ENCODE measurements at regions not wholly inside any gene's neighbourhood (a gene's known extent, or its start where the extent isn't known, plus 50 kb on each side); places are given as distances from the start of the nearest gene placed in this dataset.

- no peak for DNase-seq (ENCODE audit: low read depth)
- no peak for TF ChIP-seq CTCF (IDR thresholded peaks at IDR 0.05; ENCODE audit: insufficient read depth, low read depth, low read length)
- H3K4me3 ChIP-seq (ENCODE audit: low read depth, low read length): no peak overlapping the region
Measured at GRCh38 chr5:91229031-91229727, 153.9 kb downstream of the ARRDC3 start.

DNA sequence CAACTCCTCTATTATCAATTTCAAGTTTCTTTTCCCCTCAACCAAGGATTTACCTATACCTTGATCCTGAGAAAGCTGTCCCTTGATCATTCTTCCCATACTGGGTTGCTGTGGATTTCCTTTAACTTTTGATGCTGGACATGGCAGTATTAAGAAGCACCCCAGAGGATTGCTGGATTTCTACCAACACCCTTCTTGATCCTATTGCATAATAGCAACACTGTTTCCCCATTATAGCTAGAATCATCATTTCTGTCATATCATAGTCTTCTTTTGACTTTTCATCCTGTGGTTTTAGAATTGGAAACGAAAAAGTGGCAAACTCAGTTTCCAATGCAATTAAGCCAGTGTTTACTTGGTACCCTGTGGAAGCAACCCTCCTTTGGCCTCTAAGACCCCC lies 154.9 kb downstream of the ARRDC3 start:
- H3K4me3 ChIP-seq (ENCODE audit: low read depth, low read length): no peak overlapping the region
- no peak for DNase-seq (ENCODE audit: low read depth)
- TF ChIP-seq CTCF (IDR thresholded peaks at IDR 0.05; ENCODE audit: insufficient read depth, low read depth, low read length): no peak

DNA sequence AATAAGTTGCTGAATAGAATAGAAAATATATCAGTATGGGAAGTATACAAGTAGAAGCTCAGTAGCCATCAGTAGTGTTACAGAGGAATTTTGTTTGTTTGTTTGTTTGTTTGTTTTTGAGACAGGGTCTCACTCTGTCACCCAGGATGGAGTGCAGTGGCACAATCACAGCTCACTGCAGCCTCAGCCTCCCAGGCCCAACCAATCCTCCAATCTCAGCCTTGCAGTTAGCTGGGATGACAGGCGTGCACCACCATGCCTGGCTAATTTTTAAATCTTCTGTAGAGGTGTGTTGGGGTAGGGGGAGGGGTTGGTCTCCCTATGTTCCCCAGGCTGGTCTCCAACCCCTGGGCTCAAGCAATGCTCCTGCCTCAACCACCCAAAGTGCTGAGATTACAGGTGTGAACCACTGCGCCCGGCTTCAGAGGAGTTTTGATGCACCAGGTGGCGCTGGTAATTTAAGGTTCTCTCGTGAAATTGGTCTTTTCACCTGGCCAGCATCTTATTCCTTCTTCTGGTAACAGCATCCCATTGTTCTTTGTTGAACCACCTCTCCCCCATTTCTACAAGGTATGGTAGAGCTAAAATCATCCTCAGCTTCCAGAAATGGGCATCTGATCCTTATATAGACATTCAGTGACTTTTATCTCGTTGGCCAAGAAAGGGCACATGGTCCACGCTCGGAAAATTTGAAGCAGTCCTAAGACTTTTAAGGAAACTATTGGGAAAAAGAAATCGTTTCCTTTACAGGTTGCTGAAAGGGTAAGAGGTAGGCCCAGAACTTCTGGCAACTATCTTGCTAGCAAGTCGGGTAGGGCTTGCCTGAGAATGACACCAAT lies 157.1 kb downstream of the ARRDC3 start:
- TF ChIP-seq CTCF (IDR thresholded peaks at IDR 0.05; ENCODE audit: insufficient read depth, low read depth, low read length): peak; percentile 40
- no peak for DNase-seq (ENCODE audit: low read depth)
- H3K4me3 ChIP-seq (ENCODE audit: low read depth, low read length): no peak overlapping the region

DNA sequence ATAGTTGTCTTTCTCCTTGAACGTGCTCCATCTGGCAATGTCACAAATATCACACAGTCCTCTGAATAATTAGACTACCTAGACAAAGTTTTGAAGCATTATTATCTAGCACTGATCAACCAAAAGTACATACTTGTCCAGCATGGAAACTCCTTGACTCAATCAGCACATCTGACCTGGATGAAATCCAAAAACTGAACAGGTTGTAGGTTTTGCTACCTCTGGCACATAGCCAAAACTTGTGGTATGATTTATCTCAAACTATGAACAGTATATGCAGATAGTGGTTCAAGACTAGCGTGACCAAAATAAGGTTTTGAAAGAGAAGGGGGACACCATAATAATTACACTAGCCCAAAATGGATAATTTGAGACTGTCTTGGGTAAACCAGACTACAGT lies 158.1 kb downstream of the ARRDC3 start:
- no peak for TF ChIP-seq CTCF (IDR thresholded peaks at IDR 0.05; ENCODE audit: insufficient read depth, low read depth, low read length)
- DNase-seq (ENCODE audit: low read depth): no peak
- H3K4me3 ChIP-seq (ENCODE audit: low read depth, low read length): no peak overlapping the region

DNA sequence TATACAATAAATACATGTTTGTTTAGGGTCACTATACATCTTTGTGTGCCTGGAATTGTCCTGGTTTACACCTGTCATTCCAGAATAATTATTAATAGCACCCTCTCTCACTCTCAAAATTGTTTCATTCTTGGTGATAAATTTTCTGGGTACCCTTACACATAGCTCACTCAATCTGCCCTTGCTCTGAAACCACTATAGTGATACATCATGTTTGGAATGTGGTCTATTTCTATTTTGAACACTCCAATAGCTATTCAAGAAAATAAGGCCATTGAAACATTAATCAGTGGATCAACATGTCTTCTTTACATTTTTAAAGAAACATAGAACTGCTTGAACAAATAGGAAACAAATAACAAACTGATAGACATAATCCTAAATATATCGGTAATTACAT lies 158.7 kb downstream of the ARRDC3 start:
- no peak for TF ChIP-seq CTCF (IDR thresholded peaks at IDR 0.05; ENCODE audit: insufficient read depth, low read depth, low read length)
- no peak overlapping the region for H3K4me3 ChIP-seq (ENCODE audit: low read depth, low read length)
- no peak for DNase-seq (ENCODE audit: low read depth)

DNA sequence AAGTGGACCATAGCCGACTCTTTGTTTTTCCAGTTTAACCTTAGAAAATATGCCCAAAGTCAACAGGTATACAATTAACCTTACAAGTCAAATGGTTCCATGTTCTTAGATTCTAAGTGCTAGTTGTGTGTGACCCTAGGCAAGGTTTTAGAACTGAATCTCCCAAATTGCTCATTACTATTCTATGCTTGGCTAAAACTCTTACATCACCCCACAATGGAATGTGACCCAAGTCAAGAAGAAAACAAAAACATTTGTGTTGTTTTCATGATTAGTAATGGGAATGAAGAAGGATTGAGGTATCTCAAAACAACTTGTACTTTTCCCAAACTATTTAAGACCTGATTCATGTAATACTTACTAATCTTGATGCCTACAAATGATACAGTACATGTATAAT lies 159.2 kb downstream of the ARRDC3 start:
- no peak for TF ChIP-seq CTCF (IDR thresholded peaks at IDR 0.05; ENCODE audit: insufficient read depth, low read depth, low read length)
- no peak overlapping the region for H3K4me3 ChIP-seq (ENCODE audit: low read depth, low read length)
- peak; percentile 88 for DNase-seq (ENCODE audit: low read depth)
